ENCODE measurements at regions not wholly inside any gene's neighbourhood (a gene's known extent, or its start where the extent isn't known, plus 50 kb on each side); places are given as distances from the start of the nearest gene placed in this dataset.

GRCh38 chr1:209106861-209107260 lies 476.7 kb upstream of the CAMK1G start:
- Histone ChIP-seq H3K4me1 (ENCODE audit: control insufficient read depth, insufficient read depth, low read length) (no peaks in the 10 kb centered on the region), H3K27ac (ENCODE audit: low read length) (no peak overlapping the region), H3K36me3 (ENCODE audit: control insufficient read depth, insufficient read depth, low read length) (no peaks in the 10 kb centered on the region), H3K4me3 (ENCODE audit: low read depth in 2 of 2, low read length in 2 of 2) (no peak overlapping the region), H3K9me3 (ENCODE audit: control insufficient read depth, insufficient read depth, low read depth, low read length) (no peaks in the 10 kb centered on the region), H3K27me3 (ENCODE audit: control insufficient read depth, insufficient read depth, low read length) (no peaks in the 10 kb centered on the region)
- TF ChIP-seq, protein P1, sequence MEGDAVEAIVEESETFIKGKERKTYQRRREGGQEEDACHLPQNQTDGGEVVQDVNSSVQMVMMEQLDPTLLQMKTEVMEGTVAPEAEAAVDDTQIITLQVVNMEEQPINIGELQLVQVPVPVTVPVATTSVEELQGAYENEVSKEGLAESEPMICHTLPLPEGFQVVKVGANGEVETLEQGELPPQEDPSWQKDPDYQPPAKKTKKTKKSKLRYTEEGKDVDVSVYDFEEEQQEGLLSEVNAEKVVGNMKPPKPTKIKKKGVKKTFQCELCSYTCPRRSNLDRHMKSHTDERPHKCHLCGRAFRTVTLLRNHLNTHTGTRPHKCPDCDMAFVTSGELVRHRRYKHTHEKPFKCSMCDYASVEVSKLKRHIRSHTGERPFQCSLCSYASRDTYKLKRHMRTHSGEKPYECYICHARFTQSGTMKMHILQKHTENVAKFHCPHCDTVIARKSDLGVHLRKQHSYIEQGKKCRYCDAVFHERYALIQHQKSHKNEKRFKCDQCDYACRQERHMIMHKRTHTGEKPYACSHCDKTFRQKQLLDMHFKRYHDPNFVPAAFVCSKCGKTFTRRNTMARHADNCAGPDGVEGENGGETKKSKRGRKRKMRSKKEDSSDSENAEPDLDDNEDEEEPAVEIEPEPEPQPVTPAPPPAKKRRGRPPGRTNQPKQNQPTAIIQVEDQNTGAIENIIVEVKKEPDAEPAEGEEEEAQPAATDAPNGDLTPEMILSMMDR (IDR thresholded peaks at IDR 0.05) = no peak
- TF ChIP-seq POLR2AphosphoS5 (IDR thresholded peaks at IDR 0.05; ENCODE audit: low read depth, low read length) (no peak), TCF7L2 (IDR thresholded peaks at IDR 0.05; ENCODE audit: low read depth, low read length) (no peak), SIN3A (IDR thresholded peaks at IDR 0.05; ENCODE audit: borderline replicate concordance, insufficient read depth, low read depth, low read length) (no peak)
- TF ChIP-seq, protein P2, sequence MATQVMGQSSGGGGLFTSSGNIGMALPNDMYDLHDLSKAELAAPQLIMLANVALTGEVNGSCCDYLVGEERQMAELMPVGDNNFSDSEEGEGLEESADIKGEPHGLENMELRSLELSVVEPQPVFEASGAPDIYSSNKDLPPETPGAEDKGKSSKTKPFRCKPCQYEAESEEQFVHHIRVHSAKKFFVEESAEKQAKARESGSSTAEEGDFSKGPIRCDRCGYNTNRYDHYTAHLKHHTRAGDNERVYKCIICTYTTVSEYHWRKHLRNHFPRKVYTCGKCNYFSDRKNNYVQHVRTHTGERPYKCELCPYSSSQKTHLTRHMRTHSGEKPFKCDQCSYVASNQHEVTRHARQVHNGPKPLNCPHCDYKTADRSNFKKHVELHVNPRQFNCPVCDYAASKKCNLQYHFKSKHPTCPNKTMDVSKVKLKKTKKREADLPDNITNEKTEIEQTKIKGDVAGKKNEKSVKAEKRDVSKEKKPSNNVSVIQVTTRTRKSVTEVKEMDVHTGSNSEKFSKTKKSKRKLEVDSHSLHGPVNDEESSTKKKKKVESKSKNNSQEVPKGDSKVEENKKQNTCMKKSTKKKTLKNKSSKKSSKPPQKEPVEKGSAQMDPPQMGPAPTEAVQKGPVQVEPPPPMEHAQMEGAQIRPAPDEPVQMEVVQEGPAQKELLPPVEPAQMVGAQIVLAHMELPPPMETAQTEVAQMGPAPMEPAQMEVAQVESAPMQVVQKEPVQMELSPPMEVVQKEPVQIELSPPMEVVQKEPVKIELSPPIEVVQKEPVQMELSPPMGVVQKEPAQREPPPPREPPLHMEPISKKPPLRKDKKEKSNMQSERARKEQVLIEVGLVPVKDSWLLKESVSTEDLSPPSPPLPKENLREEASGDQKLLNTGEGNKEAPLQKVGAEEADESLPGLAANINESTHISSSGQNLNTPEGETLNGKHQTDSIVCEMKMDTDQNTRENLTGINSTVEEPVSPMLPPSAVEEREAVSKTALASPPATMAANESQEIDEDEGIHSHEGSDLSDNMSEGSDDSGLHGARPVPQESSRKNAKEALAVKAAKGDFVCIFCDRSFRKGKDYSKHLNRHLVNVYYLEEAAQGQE (IDR thresholded peaks at IDR 0.05; ENCODE audit: insufficient read depth in 1 of 2, low read depth in 2 of 2, low read length in 1 of 2) = no peak
- POLR2A ChIA-PET = no interaction called here
- in situ Hi-C loops (cut with HindIII; ENCODE audit: low pct_unique_long_range_greater_than_20kb, low sequenced_read_pairs) (no loop called here), intact Hi-C loops (cut with micrococcal nuclease; ENCODE audit: unreplicated experiment) (no loop called here)
- BruUV-seq (replicated peaks) = no TSS peak
- no peak for DNase-seq (ENCODE audit: low read depth, low spot score)
- CTCF ChIA-PET = no interaction called here
- no peak for ATAC-seq

- BruUV-seq (replicated peaks) = no TSS peak
Measured at GRCh38 chr1:209107535-209107934, 476.0 kb upstream of the CAMK1G start.

More at GRCh38 chr1:209107535-209107934, 476.0 kb upstream of the CAMK1G start:
- DNase-seq (ENCODE audit: low read depth, low spot score) (no peak), ATAC-seq (no peak)
- intact Hi-C loops (cut with micrococcal nuclease; ENCODE audit: unreplicated experiment) = no loop called here
- no peak overlapping the region for H3K4me3 ChIP-seq (ENCODE audit: low read depth in 2 of 2, low read length in 2 of 2)
- H3K36me3 ChIP-seq (ENCODE audit: control insufficient read depth, insufficient read depth, low read length) = no peaks in the 10 kb centered on the region
- ChIA-PET CTCF (no interaction called here), POLR2A (no interaction called here)
- TF ChIP-seq, protein P1 (IDR thresholded peaks at IDR 0.05) = no peak
- TF ChIP-seq TCF7L2 (IDR thresholded peaks at IDR 0.05; ENCODE audit: low read depth, low read length) (no peak), SIN3A (IDR thresholded peaks at IDR 0.05; ENCODE audit: borderline replicate concordance, insufficient read depth, low read depth, low read length) (no peak), POLR2AphosphoS5 (IDR thresholded peaks at IDR 0.05; ENCODE audit: low read depth, low read length) (no peak)
- TF ChIP-seq, protein P2 (IDR thresholded peaks at IDR 0.05; ENCODE audit: insufficient read depth in 1 of 2, low read depth in 2 of 2, low read length in 1 of 2) = no peak
- no peak overlapping the region for H3K27ac ChIP-seq (ENCODE audit: low read length)
- in situ Hi-C loops (cut with HindIII; ENCODE audit: low pct_unique_long_range_greater_than_20kb, low sequenced_read_pairs) = no loop called here
- no peaks in the 10 kb centered on the region for H3K27me3 ChIP-seq (ENCODE audit: control insufficient read depth, insufficient read depth, low read length)
- H3K4me1 ChIP-seq (ENCODE audit: control insufficient read depth, insufficient read depth, low read length) = no peaks in the 10 kb centered on the region
- no peaks in the 10 kb centered on the region for H3K9me3 ChIP-seq (ENCODE audit: control insufficient read depth, insufficient read depth, low read depth, low read length)
